Activated T-cell treated with anti-CD3 and anti-CD28 coated beads for 4 hours (primary cell): ENCODE measurements at regions not wholly inside any gene's neighbourhood (a gene's known extent, or its start where the extent isn't known, plus 50 kb on each side); places are given as distances from the start of the nearest gene placed in this dataset.

ENCODE experiments used
- DNase-seq: peaks from one replicate; pipeline ENCODE4 v3.0.0-alpha.2; 2020

DNA sequence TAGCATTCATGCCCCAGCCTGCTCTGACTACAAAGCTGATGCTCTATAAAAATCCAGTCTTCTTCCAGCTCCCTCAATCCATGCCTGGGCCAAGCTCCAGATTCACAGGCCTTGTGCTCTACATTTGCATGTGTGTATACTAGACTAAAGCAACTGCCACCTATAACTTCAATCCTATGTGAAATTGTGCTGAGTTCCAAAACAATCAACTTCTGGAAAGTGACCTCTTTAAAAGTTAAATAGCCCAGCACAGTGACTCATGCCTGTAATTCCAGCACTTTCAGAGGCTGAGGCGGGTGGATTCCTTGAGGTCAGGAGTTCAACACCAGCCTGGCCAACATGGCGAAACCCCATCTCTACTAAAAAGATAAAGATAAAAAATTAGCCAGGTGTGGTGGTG is 114.3 kb upstream of the ZC3H12C start:
- DNase-seq: no peak

DNA sequence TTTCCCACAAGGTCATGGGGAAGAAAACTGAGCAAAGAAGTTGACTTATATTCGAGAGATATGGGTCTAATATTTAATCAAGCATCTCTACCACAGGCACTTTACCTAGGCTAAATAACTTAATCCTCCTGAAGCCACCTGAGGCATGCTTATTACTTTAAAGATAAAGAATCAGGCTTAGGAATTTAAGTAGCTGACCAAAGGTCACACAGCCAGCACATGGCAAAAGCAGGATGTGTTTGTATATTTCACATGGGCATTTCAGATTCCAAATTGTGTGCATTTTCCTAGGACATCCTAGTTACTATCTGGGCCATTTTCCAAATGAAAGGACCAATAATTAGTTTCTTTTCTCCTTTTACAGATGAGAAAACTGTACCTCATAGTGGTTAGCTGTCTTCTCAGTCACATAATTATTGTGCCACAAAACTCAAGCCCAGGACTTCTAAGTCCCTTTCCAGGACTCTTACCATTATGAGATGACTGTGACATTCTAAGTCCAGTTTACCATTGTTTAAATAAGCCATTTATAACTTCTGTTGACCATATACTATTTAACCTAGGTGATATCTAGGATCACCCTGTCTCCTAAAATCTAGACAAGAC is 112.1 kb upstream of the ZC3H12C start:
- no peak for DNase-seq

DNA sequence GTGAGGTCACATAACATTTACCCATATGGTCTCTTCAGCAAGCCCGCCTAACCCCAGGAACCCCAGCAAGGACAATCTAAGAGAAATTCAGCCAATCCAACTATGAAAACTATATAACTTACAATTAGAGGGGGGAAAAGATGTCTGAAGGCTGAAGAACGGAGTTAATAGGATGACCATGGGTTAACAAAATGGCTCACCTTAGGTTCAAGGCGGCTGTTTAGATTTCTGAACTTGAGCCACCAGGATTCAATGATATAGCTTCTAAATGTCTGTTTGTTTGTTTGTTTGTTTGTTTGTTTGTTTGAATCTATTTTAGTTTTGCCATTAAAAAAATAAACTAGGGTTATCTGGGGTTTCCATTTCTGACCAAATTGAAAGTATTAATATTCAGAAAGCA is 109.8 kb upstream of the ZC3H12C start:
- DNase-seq: no peak

GRCh38 chr11:109984634-109985289 is 108.4 kb upstream of the ZC3H12C start:
- no peak for DNase-seq

GRCh38 chr11:109986488-109986887 is 106.7 kb upstream of the ZC3H12C start:
- no peak for DNase-seq

GRCh38 chr11:109991835-109992234 is 101.4 kb upstream of the ZC3H12C start:
- no peak for DNase-seq

- no peak for DNase-seq
Measured at GRCh38 chr11:109993786-109994185, 99.4 kb upstream of the ZC3H12C start.

DNA sequence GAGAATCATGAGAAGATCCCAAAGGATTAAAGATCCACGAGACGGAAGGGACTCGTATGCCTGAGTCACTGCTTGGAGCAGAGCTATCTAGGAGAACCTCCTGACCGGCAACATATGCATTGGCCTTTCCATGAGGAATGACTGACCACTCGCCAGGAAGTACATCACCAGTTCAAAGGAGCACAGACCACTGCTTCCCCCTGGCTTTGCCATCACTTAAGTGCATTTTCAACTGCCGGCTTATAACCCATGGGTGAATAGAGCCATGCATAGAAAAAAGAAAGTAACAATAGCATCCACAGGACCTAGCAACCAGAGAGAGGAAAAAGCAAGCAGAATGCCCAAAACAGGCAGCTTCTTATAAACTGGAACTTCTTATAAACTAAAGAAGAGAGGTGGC is 98.3 kb upstream of the ZC3H12C start:
- no peak for DNase-seq

DNA sequence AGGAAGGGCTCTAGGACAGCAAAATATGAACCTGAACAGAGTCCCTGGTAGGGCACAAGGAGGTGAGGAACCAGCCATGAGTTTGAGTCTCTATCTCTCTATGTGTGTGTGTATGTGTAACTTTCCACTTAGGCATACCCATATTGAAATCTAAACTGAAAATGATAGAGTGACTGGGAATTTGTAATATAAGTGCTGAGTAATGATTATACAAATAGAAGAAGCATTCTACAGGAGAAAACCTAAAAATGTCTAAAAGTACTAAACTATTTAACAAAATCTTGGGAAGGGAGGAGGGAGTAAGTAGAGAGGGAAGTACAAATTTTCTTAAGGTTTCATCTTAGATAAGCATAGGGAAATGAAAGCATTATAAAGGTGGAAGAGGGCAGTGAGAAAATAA is 97.1 kb upstream of the ZC3H12C start:
- no peak for DNase-seq

DNA sequence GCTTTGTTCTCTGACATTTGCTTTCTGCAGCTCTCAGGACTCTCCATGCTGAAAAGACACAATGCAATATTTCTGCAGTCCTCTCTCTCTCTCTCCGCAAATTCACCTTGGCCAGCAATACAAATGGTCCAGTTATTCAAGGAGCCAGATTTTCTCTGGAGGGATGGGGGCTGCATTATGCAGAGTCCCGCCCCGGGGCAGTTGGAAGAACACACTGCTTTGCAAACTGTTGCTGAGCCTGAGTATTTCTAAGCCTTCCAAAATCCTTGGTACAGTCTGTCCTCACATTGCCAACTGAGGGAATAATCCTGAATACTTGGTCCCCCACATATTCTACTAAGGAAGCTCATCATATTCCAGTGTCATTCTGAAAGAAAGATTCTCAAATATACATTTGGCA is 94.3 kb upstream of the ZC3H12C start:
- no peak for DNase-seq

DNA sequence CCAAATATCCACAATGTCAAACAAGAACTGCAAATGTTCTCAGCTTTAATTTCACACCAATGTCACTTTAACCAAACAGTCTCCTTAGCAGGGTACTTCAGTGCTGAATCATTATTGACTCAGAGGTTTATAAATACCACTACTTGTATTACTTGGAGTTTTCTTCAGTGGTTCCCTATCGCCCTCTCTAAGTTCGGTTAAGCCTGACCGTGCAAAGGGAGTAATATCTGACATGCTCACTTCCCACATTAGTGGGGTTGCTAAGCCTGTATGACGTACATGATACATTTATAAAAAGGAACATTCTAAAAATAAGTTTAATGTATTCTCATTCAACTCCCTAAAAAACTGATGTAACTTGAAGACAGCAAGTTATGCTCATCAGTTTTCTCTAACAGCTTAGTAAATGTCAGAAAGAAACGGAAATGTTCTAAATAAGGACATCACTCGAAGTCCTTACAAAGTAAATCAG is 93.1 kb upstream of the ZC3H12C start:
- DNase-seq: no peak

DNA sequence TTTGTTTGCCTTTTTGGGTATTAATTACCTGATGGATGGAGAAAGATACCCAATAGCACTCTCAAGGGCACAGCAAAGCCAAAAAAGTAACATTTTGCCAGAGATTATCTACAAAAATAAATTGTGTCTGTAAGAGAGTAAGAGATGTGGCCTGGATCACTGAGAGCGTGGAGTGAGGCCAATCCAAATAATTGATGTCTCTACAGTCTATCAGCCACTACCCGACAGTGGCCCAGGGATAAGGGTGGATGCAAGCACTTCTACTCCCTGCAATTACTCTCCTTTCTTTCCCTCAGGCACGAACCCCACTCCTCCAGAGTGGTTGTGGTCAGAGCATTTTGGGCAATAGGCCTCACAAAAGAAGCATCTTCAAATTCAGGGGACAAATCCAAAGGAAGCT is 92.3 kb upstream of the ZC3H12C start:
- no peak for DNase-seq

- DNase-seq: no peak
Measured at GRCh38 chr11:110003426-110003825, 89.8 kb upstream of the ZC3H12C start.

GRCh38 chr11:110011595-110011994 is 81.6 kb upstream of the ZC3H12C start:
- no peak for DNase-seq

DNA sequence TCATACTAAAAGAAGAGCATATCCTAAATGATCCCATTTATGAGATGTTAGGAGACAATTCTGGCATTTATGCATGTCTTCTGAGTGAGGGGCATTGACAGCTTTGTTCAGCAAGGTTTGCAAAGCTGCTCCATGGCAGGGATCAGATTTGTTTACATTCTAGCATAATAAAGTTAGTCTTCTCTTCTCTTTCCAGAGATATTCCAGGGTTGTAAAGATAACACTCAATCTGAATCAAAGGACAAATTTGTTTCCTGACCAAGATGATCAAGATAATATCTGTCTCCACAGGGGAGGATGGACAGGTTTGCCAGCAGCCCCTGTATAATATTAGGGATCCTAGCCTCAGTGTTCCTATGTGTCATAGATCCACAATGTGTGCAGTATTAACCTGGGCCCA is 77.5 kb upstream of the ZC3H12C start:
- DNase-seq: no peak

DNA sequence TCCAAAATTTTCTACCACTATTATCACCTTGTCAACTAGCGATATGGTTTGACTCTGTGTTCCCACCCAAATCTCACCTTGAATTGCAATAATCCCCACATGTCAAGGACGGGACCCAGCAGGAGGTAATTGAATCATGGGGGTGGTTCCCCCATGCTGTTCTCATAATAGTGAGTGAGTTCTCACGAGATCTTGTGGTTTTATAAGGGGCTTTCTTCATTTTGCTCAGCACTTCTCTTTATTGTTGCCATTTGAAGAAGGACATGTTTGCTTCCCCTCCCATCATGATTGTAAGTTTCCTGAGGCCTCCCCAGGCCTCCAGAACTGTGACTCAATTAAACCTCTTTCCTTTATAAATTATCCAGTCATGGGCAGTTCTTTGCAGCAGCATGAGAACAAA is 73.5 kb upstream of the ZC3H12C start:
- DNase-seq: no peak

- DNase-seq: no peak
Measured at GRCh38 chr11:110022548-110022947, 70.6 kb upstream of the ZC3H12C start.

DNA sequence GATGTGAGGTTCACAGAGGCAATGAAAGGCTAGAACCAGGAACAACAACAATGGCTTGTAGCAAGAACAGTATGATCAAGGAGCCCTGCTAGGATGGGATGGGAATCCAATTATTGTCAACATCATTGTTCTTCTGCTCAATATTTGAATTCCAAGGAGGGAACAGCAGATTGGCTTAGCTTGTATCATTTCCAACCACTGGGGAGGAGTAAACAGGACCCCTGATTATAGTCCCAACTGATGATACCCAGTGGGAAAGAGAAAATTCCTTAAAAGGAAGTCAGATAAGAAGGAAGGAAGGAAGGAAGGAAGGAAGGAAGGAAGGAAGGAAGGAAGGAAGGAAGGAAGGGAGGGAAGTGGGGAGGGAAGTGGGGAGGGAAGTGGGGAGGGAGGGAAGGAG is 69.5 kb upstream of the ZC3H12C start:
- no peak for DNase-seq

- no peak for DNase-seq
Measured at GRCh38 chr11:110026858-110027626, 66.2 kb upstream of the ZC3H12C start.

GRCh38 chr11:110027627-110028371 is 65.4 kb upstream of the ZC3H12C start:
- no peak for DNase-seq

DNA sequence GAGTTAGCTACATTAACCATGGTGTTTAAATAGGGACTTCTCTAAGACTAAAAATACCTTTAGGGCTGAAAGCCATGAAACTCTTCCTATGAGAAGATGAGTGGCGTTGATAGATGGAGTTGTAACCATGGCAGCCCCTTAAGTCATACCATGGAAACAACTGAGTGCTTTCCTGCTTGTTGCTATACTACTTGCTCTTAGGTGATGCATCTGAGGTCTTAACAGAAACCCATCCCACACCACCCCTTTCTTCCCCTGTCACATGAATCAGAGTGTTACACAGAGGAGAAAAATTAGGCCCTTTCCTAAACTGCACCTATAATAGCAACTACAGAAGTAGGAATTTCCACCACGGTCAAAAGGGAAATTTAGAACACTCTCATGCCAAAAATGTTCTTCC is 64.3 kb upstream of the ZC3H12C start:
- DNase-seq: no peak

DNA sequence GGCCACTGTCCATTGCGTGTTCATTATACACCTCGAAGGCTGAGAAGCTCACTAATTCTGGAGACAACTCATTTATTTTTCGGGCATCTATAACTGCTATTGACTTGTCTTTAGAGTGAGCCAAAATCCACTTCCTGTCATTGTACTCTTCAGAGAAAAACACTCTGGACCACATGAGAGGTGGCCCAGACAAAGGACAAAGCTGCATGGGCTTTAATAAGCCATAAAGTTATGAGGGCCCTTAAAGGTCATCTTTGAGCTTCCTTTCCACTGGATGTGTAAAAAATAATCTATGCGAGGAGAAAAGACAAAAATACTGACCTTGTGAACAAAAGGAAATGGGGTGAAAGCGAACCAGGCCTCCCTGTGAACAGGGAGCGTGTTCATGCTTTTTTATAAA is 63.5 kb upstream of the ZC3H12C start:
- no peak for DNase-seq

DNA sequence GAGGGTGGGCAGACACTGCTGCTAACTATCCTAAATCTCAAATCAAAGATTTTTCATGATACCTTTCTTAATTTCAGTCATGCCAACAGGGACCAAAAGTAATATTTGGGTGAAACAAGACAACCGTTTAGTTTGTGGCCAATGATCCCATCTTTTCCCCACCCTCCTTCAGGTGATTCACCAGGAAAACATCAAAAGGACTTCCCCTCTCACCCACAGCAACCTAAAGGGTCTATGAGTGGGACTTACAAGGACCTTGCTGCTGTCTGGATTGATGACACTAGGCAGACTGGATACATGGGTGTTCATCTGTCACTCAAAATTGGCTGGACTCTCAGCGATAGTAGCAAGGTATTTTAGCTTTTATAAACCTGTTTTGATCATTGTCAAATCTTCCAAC is 62.0 kb upstream of the ZC3H12C start:
- no peak for DNase-seq

GRCh38 chr11:110032259-110032658 is 60.9 kb upstream of the ZC3H12C start:
- DNase-seq: no peak
